IMR-90 (cell line): ENCODE measurements at regions not wholly inside any gene's neighbourhood (a gene's known extent, or its start where the extent isn't known, plus 50 kb on each side); places are given as distances from the start of the nearest gene placed in this dataset.

Source experiments
- ATAC-seq: fragments of 200-7000 bp; cut with Tn5 transposase; 2 replicates; pipeline ENCODE4 v1.9.1; 2020; ENCODE audit warnings: low read depth, mild to moderate bottlenecking, moderate library complexity
- BruUV-seq: library from RNA; stranded (reverse); fragments of 400-500 nt; replicated peaks from 2 replicates; lab custom pipeline; 2021; lab: Mats Ljungman, UMichigan
- CTCF ChIA-PET: fragments of 300-600 bp; formaldehyde crosslinking; extraction: SDS; loops from one replicate; lab custom pipeline; 2021; ENCODE audit warnings: antibody characterized with exemption; lab: Yijun Ruan, JAX
- POLR2A ChIA-PET: fragments of 300-600 bp; sonication (Branson Sonifier 250); formaldehyde crosslinking; loops from one replicate; lab custom pipeline; 2022; ENCODE audit warnings: antibody characterized with exemption; ENCODE audit not compliant: unreplicated experiment; lab: Charles Lee
- DNase-seq: peaks from one replicate; pipeline ENCODE4 v3.0.0; 2013
- H2AFZ ChIP-seq: replicated peaks from 2 replicates; pipeline ENCODE3; 2013; ENCODE audit warnings: low read length, mild to moderate bottlenecking; ENCODE audit not compliant: poor library complexity
- H2AK5ac ChIP-seq: 2 replicates; pipeline ENCODE4 v1.6.1; 2013; ENCODE audit warnings: low read depth, low read length, inconsistent platforms
- H2AK9ac ChIP-seq: replicated peaks from 2 replicates; pipeline ENCODE3; 2013; ENCODE audit warnings: mild to moderate bottlenecking, low read depth, low read length, moderate library complexity; ENCODE audit not compliant: poor library complexity
- H2BK120ac ChIP-seq: 2 replicates; pipeline ENCODE4 v1.6.1; 2013; ENCODE audit warnings: low read depth, low read length, inconsistent platforms
- H2BK15ac ChIP-seq: 3 replicates; pipeline ENCODE4 v1.6.1; 2013; ENCODE audit warnings: low read depth, low read length, inconsistent platforms
- H2BK20ac ChIP-seq: 2 replicates; pipeline ENCODE4 v1.6.1; 2013; ENCODE audit warnings: low read depth, mild to moderate bottlenecking, inconsistent platforms, low read length, moderate library complexity
- H2BK5ac ChIP-seq: 2 replicates; pipeline ENCODE4 v1.6.1; 2013; ENCODE audit warnings: mild to moderate bottlenecking, low read depth, low read length, inconsistent platforms; ENCODE audit not compliant: poor library complexity, severe bottlenecking
- H3K14ac ChIP-seq: replicated peaks from 2 replicates; pipeline ENCODE4 v1.6.1; 2013; ENCODE audit warnings: low read depth, low read length, inconsistent platforms
- H3K18ac ChIP-seq: 2 replicates; pipeline ENCODE4 v1.6.1; 2013; ENCODE audit warnings: low read depth, low read length, control low read depth
- H3K23ac ChIP-seq: 2 replicates; pipeline ENCODE4 v1.6.1; 2013; ENCODE audit warnings: low read depth, low read length, inconsistent platforms
- H3K27ac ChIP-seq: 2 replicates; pipeline ENCODE4 v1.5.1; 2013; ENCODE audit warnings: mild to moderate bottlenecking, control low read depth, low read length; ENCODE audit not compliant: insufficient read depth
- H3K27me3 ChIP-seq: 2 replicates; pipeline ENCODE4 v1.6.1; 2013; ENCODE audit warnings: low read length; ENCODE audit not compliant: control insufficient read depth, insufficient read depth
- H3K36me3 ChIP-seq: 2 replicates; pipeline ENCODE4 v1.6.1; 2013; ENCODE audit warnings: low read length, mixed read lengths; ENCODE audit not compliant: control insufficient read depth, insufficient read depth
- H3K4ac ChIP-seq: 2 replicates; pipeline ENCODE4 v1.6.1; 2013; ENCODE audit warnings: low read depth, low read length, inconsistent platforms
- H3K4me1 ChIP-seq: 2 replicates; pipeline ENCODE4 v1.6.1; 2013; ENCODE audit warnings: low read length, mixed read lengths; ENCODE audit not compliant: control insufficient read depth, insufficient read depth
- H3K4me2 ChIP-seq: 2 replicates; pipeline ENCODE4 v1.6.1; 2013; ENCODE audit warnings: low read depth, mild to moderate bottlenecking, control low read depth, low read length, moderate library complexity
- H3K4me3 ChIP-seq: 2 replicates; pipeline ENCODE4 v1.5.1; 2013; ENCODE audit warnings: low read depth, mild to moderate bottlenecking, control low read depth, low read length, moderate library complexity; ENCODE audit not compliant: insufficient read depth
- H3K56ac ChIP-seq: 2 replicates; pipeline ENCODE4 v1.6.1; 2013; ENCODE audit warnings: low read length, inconsistent platforms; ENCODE audit not compliant: insufficient read depth; ENCODE audit errors: extremely low read depth
- H3K79me1 ChIP-seq, 2 experiments: 2 replicates each; pipeline ENCODE4 v1.6.1; 2013; ENCODE audit warnings: low read length in 2 of 2, inconsistent platforms in 1 of 2, low read depth in 1 of 2
- H3K9ac ChIP-seq: 2 replicates; pipeline ENCODE4 v1.6.1; 2013; ENCODE audit warnings: low read depth, low read length, control low read depth
- H3K9me1 ChIP-seq: 2 replicates; pipeline ENCODE4 v1.6.1; 2013; ENCODE audit warnings: low read length, inconsistent platforms; ENCODE audit not compliant: insufficient read depth
- H3K9me3 ChIP-seq: 2 replicates; pipeline ENCODE4 v1.6.1; 2013; ENCODE audit warnings: low read length; ENCODE audit not compliant: control insufficient read depth, insufficient read depth
- H4K20me1 ChIP-seq: 2 replicates; pipeline ENCODE4 v1.6.1; 2013; ENCODE audit warnings: low read length, inconsistent platforms; ENCODE audit not compliant: insufficient read depth
- H4K5ac ChIP-seq: 2 replicates; pipeline ENCODE4 v1.6.1; 2013; ENCODE audit warnings: mild to moderate bottlenecking, low read depth, low read length, control low read depth
- H4K8ac ChIP-seq, 2 experiments: 2 replicates each; pipeline ENCODE4 v1.6.1; 2013; ENCODE audit warnings: low read depth in 2 of 2, low read length in 2 of 2, control low read depth in 1 of 2, inconsistent platforms in 1 of 2
- H4K91ac ChIP-seq: 2 replicates; pipeline ENCODE4 v1.6.1; 2013; ENCODE audit warnings: low read depth, low read length, inconsistent platforms; ENCODE audit not compliant: insufficient read depth
- RAD21 ChIP-seq: IDR thresholded peaks from 2 replicates; pipeline ENCODE4 v1.6.1; 2012; ENCODE audit warnings: low read length, improper control_type of control experiment
- SMC3 ChIP-seq: fragments of 150-350 bp; IDR thresholded peaks from 2 replicates; pipeline ENCODE4 v1.6.1; 2016; ENCODE audit warnings: low read depth, mild to moderate bottlenecking, antibody characterized with exemption, low read length, moderate library complexity
- WGBS, 2 experiments: methylation state at CpG; one replicate each; pipeline versions ENCODE4 v1.1.5 to v1.1.7; 2013; ENCODE audit warnings: missing lambda C conversion rate in 2 of 2; ENCODE audit not compliant: insufficient read length in 1 of 2; ENCODE audit errors: extremely low coverage in 2 of 2; 5-methylcytosine and 5-hydroxymethylcytosine counted together
- dilution Hi-C: fragments of 300-500 bp; cut with HindIII; formaldehyde crosslinking; loops from one replicate; pipeline ENCODE4 v1.14.3; 2018; ENCODE audit warnings: low sequenced_read_pairs; ENCODE audit not compliant: unreplicated experiment
- in situ Hi-C: fragments of 300-500 bp; cut with MboI; formaldehyde crosslinking; loops from 3 replicates; pipeline ENCODE4 v1.14.3; 2019; ENCODE audit warnings: low sequenced_read_pairs, inconsistent platforms, mixed read lengths
- intact Hi-C: fragments of 100-400 bp; cut with micrococcal nuclease; formaldehyde crosslinking; loops from 2 replicates; pipeline ENCODE4 v1.10.0; 2022

DNA sequence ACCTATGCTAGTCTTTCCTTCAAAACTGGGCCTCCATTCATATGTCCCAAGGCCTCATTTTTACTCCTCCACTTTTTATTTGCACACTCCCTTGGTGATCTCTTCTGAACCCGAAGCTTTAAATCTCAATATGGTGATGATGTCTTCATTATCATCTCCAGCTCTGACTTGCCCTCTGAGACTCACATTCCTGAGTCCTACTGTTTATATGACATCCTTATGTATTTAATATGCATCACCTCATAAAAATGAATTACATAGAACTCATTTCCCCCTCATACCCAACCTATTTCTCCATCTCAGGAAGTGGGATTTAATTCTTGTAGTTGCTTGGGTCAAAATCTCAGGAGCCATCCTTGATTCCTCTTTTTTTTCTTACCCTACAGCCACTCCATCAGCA, 473.0 kb downstream of the EBF1 start:
- ChIA-PET CTCF (no interaction called here), POLR2A (no interaction called here)
- Histone ChIP-seq H3K23ac (no peak overlapping the region), H4K5ac (no peak overlapping the region), H4K91ac (no peak overlapping the region), H2BK5ac (no peak overlapping the region), H3K4me2 (no peak overlapping the region), H2AK5ac (no peak overlapping the region), H4K8ac (no peak overlapping the region), H3K18ac (no peak overlapping the region), H2BK15ac (no peak overlapping the region), H2AFZ (no peak overlapping the region), H2BK20ac (no peak overlapping the region), H2AK9ac (no peak overlapping the region), H3K56ac (no peak overlapping the region), H3K36me3 (no peaks in the 10 kb centered on the region), H3K9me3 (no peaks in the 10 kb centered on the region), H3K79me1 (no peaks in the 10 kb centered on the region), H3K27ac (no peak overlapping the region), H3K4ac (no peak overlapping the region), H2BK120ac (no peak overlapping the region), H3K4me1 (no peaks in the 10 kb centered on the region), H3K27me3 (no peaks in the 10 kb centered on the region), H4K20me1 (no peaks in the 10 kb centered on the region), H3K14ac (no peak overlapping the region), H3K4me3 (no peak overlapping the region), H3K9ac (no peak overlapping the region), H3K9me1 (no peaks in the 10 kb centered on the region)
- dilution Hi-C loops = no loop called here
- DNase-seq (no peak), ATAC-seq (no peak)
- TF ChIP-seq RAD21 (no peak), SMC3 (no peak)
- no CpG with 5 or more reads among the region's 1 CpG for WGBS, 2 experiments
- BruUV-seq = no TSS peak
- in situ Hi-C loops = no loop called here
- intact Hi-C loops = no loop called here
